ENCODE measurements at regions not wholly inside any gene's neighbourhood (a gene's known extent, or its start where the extent isn't known, plus 50 kb on each side); places are given as distances from the start of the nearest gene placed in this dataset.
"Not testable (repeated sequence)": the region's sequence is repeated elsewhere in the genome, so short reads cannot be mapped to it uniquely, and the experiment has no call there.

DNA sequence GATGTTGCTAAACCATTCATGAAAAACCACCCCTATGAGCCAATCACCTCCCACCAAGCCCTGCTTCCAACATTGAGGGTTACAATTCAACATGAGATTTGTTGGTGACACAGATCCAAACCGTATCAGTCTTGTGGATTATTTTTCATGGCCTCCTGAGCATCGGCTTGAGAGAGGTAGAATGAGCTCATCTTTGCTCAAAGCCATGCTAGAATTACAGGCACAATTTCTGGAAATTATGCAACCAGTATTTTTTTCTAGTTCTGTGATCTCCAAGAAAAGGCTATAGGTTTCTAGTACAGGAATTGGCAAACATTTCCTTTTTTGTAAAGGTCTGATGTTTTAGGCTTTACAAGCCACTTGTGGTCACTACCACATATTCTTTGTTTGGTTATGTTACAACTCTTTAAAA is 219.4 kb downstream of the DUSP10 start:
- H3K4me3 ChIP-seq (ENCODE audit: low read length in 2 of 2), result no peak overlapping the region
- H3K9me3 ChIP-seq (ENCODE audit: control insufficient read depth in 2 of 2, insufficient read depth in 1 of 2, low read length in 1 of 2), result no peaks in the 10 kb centered on the region
- H3K4me1 ChIP-seq (ENCODE audit: control insufficient read depth in 2 of 2, insufficient read depth in 2 of 2, low read length in 2 of 2), result no peaks in the 10 kb centered on the region
- H3K36me3 ChIP-seq (ENCODE audit: control insufficient read depth in 2 of 2, insufficient read depth in 2 of 2, low read length in 1 of 2), result no peaks in the 10 kb centered on the region
- DNase-seq (ENCODE audit: low read depth in 6 of 9, low spot score in 9 of 9), result no peak
- no peak overlapping the region for H3K27ac ChIP-seq (ENCODE audit: low read depth in 1 of 2, low read length in 1 of 2)
- no peaks in the 10 kb centered on the region for H3K27me3 ChIP-seq (ENCODE audit: control insufficient read depth in 2 of 2, insufficient read depth in 1 of 2, low read length in 1 of 2)
- 96% methylated on average over 2 of the region's 2 CpGs for WGBS

DNA sequence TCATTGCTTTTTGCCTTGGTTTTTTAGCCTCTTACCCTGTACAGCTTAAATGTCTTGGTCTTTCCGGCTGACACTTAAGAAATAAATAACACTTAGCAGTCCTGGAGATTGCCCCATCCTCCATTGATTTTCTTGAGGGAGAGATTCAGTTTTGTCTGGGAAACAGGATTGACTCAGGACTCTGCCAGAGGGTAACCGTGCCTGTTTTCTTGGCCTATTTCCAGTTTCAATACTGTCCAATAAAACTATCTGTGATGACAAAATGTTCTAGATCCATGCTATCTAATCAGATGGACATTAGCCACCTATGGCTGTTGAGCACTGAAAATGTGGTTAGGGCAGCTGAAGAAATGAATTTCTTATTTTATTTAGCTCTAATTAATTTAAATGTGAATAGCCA is 216.1 kb downstream of the DUSP10 start:
- Histone ChIP-seq H3K36me3 (ENCODE audit: control insufficient read depth in 2 of 2, insufficient read depth in 2 of 2, low read length in 1 of 2) (no peaks in the 10 kb centered on the region), H3K27ac (ENCODE audit: low read depth in 1 of 2, low read length in 1 of 2) (no peak overlapping the region), H3K4me1 (ENCODE audit: control insufficient read depth in 2 of 2, insufficient read depth in 2 of 2, low read length in 2 of 2) (no peaks in the 10 kb centered on the region), H3K4me3 (ENCODE audit: low read length in 2 of 2) (no peak overlapping the region), H3K27me3 (ENCODE audit: control insufficient read depth in 2 of 2, insufficient read depth in 1 of 2, low read length in 1 of 2) (no peaks in the 10 kb centered on the region), H3K9me3 (ENCODE audit: control insufficient read depth in 2 of 2, insufficient read depth in 1 of 2, low read length in 1 of 2) (no peaks in the 10 kb centered on the region)
- WGBS, result 95% methylated on average over 2 of the region's 2 CpGs
- DNase-seq (ENCODE audit: low read depth in 6 of 9, low spot score in 9 of 9), result no peak

DNA sequence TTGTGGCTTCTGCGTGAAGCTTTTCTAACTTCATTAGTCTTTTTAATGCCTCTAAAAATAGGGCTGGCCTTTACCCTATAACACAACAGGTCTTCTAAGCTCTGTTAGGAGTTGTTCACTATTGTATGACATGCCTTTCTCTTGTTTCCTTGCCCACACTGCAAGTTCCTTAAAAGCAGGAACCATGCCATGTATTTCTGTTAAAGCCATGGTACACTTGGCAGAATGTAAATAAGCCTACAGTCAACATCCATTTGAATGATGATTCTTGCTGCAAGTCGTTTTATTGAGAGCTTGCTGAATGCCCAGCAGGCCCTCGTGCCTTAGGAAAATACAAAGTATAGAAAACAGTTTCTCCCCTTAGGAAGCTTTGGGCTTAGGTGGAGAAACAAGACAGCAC is 214.6 kb downstream of the DUSP10 start:
- H3K36me3 ChIP-seq (ENCODE audit: control insufficient read depth in 2 of 2, insufficient read depth in 2 of 2, low read length in 1 of 2), result no peaks in the 10 kb centered on the region
- WGBS, result 82% methylated on average over 3 of the region's 3 CpGs

DNA sequence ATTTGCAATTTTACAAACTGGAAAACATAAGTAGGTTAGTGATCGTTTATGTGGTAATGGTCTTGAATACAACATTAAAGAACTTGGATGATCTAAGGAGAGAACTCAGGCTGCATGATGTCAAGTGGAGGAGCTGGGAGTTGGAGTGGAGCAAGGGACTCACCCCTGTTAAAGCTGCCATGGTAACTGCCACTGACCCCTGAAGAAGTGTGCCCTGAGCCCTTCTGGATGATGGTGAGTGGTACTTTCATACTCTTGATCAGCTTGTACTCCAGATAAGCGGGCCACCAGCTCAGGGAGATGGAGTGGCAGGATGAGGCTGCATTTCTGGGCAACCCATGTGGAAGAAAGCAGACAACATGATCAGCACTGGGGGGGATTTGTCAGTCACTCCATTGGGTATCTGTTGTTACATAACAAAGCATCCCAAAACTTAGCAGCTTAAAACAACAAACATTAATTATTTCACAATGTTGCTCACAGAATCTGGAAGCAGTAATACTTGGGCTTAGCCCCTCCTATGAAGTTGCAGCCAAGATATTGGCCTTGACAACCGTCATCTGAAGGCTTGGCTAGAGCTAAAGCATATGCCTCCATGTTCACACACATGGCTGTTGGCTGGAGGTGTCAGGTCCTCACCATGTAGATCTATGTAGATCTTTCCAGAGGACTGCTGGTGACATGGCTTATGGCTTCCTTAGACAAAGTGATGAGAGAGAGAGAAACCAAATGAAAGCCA is 213.8 kb downstream of the DUSP10 start:
- no peak overlapping the region for H3K27ac ChIP-seq (ENCODE audit: low read depth in 1 of 2, low read length in 1 of 2)
- no peaks in the 10 kb centered on the region for H3K9me3 ChIP-seq (ENCODE audit: control insufficient read depth in 2 of 2, insufficient read depth in 1 of 2, low read length in 1 of 2)
- H3K36me3 ChIP-seq (ENCODE audit: control insufficient read depth in 2 of 2, insufficient read depth in 2 of 2, low read length in 1 of 2), result no peaks in the 10 kb centered on the region
- no peaks in the 10 kb centered on the region for H3K4me1 ChIP-seq (ENCODE audit: control insufficient read depth in 2 of 2, insufficient read depth in 2 of 2, low read length in 2 of 2)
- 95% methylated on average over 3 of the region's 3 CpGs for WGBS
- H3K4me3 ChIP-seq (ENCODE audit: low read length in 2 of 2), result no peak overlapping the region
- H3K27me3 ChIP-seq (ENCODE audit: control insufficient read depth in 2 of 2, insufficient read depth in 1 of 2, low read length in 1 of 2), result no peaks in the 10 kb centered on the region
- no peak for DNase-seq (ENCODE audit: low read depth in 6 of 9, low spot score in 9 of 9)

More for the DNA sequence above, 214.6 kb downstream of the DUSP10 start:
- no peak for DNase-seq (ENCODE audit: low read depth in 6 of 9, low spot score in 9 of 9)
- Histone ChIP-seq H3K4me1 (ENCODE audit: control insufficient read depth in 2 of 2, insufficient read depth in 2 of 2, low read length in 2 of 2) (no peaks in the 10 kb centered on the region), H3K27ac (ENCODE audit: low read depth in 1 of 2, low read length in 1 of 2) (no peak overlapping the region), H3K27me3 (ENCODE audit: control insufficient read depth in 2 of 2, insufficient read depth in 1 of 2, low read length in 1 of 2) (no peaks in the 10 kb centered on the region), H3K9me3 (ENCODE audit: control insufficient read depth in 2 of 2, insufficient read depth in 1 of 2, low read length in 1 of 2) (no peaks in the 10 kb centered on the region), H3K4me3 (ENCODE audit: low read length in 2 of 2) (no peak overlapping the region)

DNA sequence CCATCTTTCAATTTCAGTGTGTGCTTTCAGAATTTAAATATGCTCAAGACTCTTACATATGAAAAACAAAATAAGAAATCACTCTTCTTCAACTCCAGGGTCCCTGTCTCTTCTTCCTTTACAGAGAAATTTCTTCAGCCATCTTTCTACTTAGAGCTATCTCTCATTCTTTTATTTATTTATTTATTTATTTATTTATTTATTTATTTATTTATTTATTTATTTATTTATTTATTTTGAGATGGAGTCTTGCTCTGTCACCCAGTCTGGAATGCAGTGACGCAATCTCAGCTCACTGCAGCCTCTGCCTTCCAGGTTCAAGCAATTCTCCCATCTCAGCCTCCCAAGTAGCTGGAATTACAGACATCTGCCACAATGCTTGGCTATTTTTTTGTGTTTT is 211.7 kb downstream of the DUSP10 start:
- H3K27me3 ChIP-seq (ENCODE audit: control insufficient read depth in 2 of 2, insufficient read depth in 1 of 2, low read length in 1 of 2); DNase-seq (ENCODE audit: low read depth in 6 of 9, low spot score in 9 of 9); H3K36me3 ChIP-seq (ENCODE audit: control insufficient read depth in 2 of 2, insufficient read depth in 2 of 2, low read length in 1 of 2); H3K4me1 ChIP-seq (ENCODE audit: control insufficient read depth in 2 of 2, insufficient read depth in 2 of 2, low read length in 2 of 2); H3K27ac ChIP-seq (ENCODE audit: low read depth in 1 of 2, low read length in 1 of 2); H3K9me3 ChIP-seq (ENCODE audit: control insufficient read depth in 2 of 2, insufficient read depth in 1 of 2, low read length in 1 of 2); H3K4me3 ChIP-seq (ENCODE audit: low read length in 2 of 2): not testable (repeated sequence)
- WGBS, result 88% methylated on average over 1 of the region's 1 CpG

DNA sequence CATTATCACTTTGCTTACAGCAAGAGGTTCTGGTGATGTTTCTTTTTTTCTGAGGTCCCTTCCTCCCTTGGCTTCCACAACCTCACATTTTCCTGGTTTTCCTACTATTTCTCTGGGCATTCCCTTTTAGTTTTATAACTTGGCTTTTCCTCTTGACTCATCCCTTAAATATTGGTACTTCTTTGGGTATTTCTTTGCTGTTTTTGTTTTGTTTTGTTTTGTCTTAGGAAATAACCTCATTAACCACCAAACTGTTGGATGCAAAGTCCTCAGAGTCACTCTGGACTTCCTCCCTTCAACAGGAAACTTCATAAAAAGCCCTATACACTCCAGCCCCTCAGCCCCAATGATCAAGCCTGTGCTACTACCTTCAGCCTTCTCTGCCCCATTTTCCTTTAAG is 211.1 kb downstream of the DUSP10 start:
- Histone ChIP-seq H3K27ac (ENCODE audit: low read depth in 1 of 2, low read length in 1 of 2) (no peak overlapping the region), H3K9me3 (ENCODE audit: control insufficient read depth in 2 of 2, insufficient read depth in 1 of 2, low read length in 1 of 2) (no peaks in the 10 kb centered on the region), H3K36me3 (ENCODE audit: control insufficient read depth in 2 of 2, insufficient read depth in 2 of 2, low read length in 1 of 2) (no peaks in the 10 kb centered on the region), H3K4me1 (ENCODE audit: control insufficient read depth in 2 of 2, insufficient read depth in 2 of 2, low read length in 2 of 2) (no peaks in the 10 kb centered on the region), H3K4me3 (ENCODE audit: low read length in 2 of 2) (no peak overlapping the region), H3K27me3 (ENCODE audit: control insufficient read depth in 2 of 2, insufficient read depth in 1 of 2, low read length in 1 of 2) (no peaks in the 10 kb centered on the region)
- DNase-seq (ENCODE audit: low read depth in 6 of 9, low spot score in 9 of 9), result no peak

DNA sequence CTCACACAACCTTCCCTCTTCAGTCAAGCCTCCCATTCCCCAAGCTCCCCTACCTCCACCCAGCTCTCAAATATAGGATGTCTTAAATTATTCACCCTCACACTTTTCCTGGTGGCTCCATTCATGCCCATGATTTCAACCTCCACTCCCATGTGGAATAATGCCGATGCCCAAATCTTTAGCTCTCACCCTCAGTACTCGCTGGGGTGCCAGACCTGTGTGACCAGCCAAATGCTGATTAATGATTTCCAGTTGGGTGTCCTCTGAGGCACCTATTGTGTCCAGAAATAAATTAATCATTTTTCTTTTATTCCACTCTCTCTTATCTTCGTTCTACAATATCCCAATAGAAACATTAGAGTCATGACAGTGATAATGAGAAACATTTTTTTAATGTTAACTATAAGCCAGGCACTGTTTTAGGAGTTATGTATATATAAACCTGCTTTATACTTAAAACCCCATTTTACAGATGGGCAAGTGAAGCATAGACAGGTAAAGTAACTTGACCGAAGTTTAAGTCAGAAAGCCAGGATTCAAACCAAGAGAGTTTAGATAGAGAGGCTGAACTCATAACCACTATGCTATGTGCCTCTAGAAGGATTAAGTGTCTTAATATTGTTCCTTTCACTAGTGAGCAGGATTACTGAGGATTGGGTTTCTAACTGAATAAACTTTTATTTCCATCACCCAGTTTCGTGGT is 209.7 kb downstream of the DUSP10 start:
- Histone ChIP-seq H3K4me1 (ENCODE audit: control insufficient read depth in 2 of 2, insufficient read depth in 2 of 2, low read length in 2 of 2) (no peaks in the 10 kb centered on the region), H3K27me3 (ENCODE audit: control insufficient read depth in 2 of 2, insufficient read depth in 1 of 2, low read length in 1 of 2) (no peaks in the 10 kb centered on the region), H3K4me3 (ENCODE audit: low read length in 2 of 2) (no peak overlapping the region), H3K36me3 (ENCODE audit: control insufficient read depth in 2 of 2, insufficient read depth in 2 of 2, low read length in 1 of 2) (no peaks in the 10 kb centered on the region), H3K27ac (ENCODE audit: low read depth in 1 of 2, low read length in 1 of 2) (no peak overlapping the region), H3K9me3 (ENCODE audit: control insufficient read depth in 2 of 2, insufficient read depth in 1 of 2, low read length in 1 of 2) (no peaks in the 10 kb centered on the region)
- DNase-seq (ENCODE audit: low read depth in 6 of 9, low spot score in 9 of 9), result no peak
- WGBS, result 97% methylated on average over 5 of the region's 5 CpGs

DNA sequence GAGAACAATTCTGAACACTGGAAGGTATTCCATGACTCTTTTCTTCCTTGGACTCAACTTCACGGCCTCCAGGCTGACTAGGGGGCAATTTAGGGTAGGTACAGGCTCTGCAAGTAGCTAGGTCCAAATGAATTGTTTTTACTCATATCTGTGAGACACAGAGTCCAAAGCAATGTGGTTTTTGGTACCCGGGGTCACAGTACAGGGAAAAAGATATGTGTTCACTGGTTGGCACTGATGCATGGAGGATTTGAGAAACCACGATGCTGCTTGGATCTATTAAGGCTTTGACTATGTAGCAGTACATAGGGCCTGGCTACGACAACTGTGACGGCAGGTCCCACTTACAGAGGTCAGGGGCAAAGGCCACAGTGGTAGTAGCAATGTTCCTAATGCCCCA is 200.6 kb downstream of the DUSP10 start:
- no peak for DNase-seq (ENCODE audit: low read depth in 6 of 9, low spot score in 9 of 9)
- Histone ChIP-seq H3K9me3 (ENCODE audit: control insufficient read depth in 2 of 2, insufficient read depth in 1 of 2, low read length in 1 of 2) (no peaks in the 10 kb centered on the region), H3K4me1 (ENCODE audit: control insufficient read depth in 2 of 2, insufficient read depth in 2 of 2, low read length in 2 of 2) (no peaks in the 10 kb centered on the region), H3K27me3 (ENCODE audit: control insufficient read depth in 2 of 2, insufficient read depth in 1 of 2, low read length in 1 of 2) (no peaks in the 10 kb centered on the region), H3K36me3 (ENCODE audit: control insufficient read depth in 2 of 2, insufficient read depth in 2 of 2, low read length in 1 of 2) (no peaks in the 10 kb centered on the region), H3K4me3 (ENCODE audit: low read length in 2 of 2) (no peak overlapping the region), H3K27ac (ENCODE audit: low read depth in 1 of 2, low read length in 1 of 2) (no peak overlapping the region)
- 97% methylated on average over 5 of the region's 5 CpGs for WGBS

DNA sequence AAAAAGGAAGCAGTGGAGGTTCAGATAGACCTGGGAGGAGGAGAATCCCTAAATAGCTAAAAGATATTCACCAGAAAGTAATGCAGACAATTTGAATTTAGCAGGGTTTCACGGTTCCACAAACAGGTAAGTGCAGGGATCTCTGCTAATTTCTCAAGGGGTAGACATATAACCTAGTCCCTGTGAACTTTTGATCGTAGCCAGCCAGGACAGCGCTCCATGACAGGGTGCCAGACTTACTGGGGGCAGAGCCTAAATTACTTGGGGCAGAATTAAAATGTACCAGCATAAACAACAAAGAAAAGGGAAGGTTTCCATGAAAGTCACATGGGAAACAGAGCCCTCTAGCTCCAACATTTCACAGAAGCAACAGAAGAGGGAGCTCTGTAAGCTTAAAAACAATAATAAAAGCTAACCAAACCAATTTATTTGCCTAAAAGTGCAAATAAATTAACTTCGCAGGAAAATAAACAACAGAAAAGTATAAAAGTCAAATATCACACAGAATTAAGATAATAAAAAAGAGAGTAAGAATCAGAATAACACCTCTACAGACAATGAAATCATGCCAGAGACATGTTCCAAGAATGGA is 198.3 kb downstream of the DUSP10 start:
- 83% methylated on average over 4 of the region's 4 CpGs for WGBS
- H3K4me1 ChIP-seq (ENCODE audit: control insufficient read depth in 2 of 2, insufficient read depth in 2 of 2, low read length in 2 of 2), result no peaks in the 10 kb centered on the region
- H3K36me3 ChIP-seq (ENCODE audit: control insufficient read depth in 2 of 2, insufficient read depth in 2 of 2, low read length in 1 of 2), result no peaks in the 10 kb centered on the region
- H3K27me3 ChIP-seq (ENCODE audit: control insufficient read depth in 2 of 2, insufficient read depth in 1 of 2, low read length in 1 of 2), result no peaks in the 10 kb centered on the region
- no peaks in the 10 kb centered on the region for H3K9me3 ChIP-seq (ENCODE audit: control insufficient read depth in 2 of 2, insufficient read depth in 1 of 2, low read length in 1 of 2)
- H3K4me3 ChIP-seq (ENCODE audit: low read length in 2 of 2), result no peak overlapping the region
- H3K27ac ChIP-seq (ENCODE audit: low read depth in 1 of 2, low read length in 1 of 2), result no peak overlapping the region
- DNase-seq (ENCODE audit: low read depth in 6 of 9, low spot score in 9 of 9), result peak in 3 of 9 donors; percentile 7 to 30 (median 8)
